ENCODE measurements at regions not wholly inside any gene's neighbourhood (a gene's known extent, or its start where the extent isn't known, plus 50 kb on each side); places are given as distances from the start of the nearest gene placed in this dataset.

DNA sequence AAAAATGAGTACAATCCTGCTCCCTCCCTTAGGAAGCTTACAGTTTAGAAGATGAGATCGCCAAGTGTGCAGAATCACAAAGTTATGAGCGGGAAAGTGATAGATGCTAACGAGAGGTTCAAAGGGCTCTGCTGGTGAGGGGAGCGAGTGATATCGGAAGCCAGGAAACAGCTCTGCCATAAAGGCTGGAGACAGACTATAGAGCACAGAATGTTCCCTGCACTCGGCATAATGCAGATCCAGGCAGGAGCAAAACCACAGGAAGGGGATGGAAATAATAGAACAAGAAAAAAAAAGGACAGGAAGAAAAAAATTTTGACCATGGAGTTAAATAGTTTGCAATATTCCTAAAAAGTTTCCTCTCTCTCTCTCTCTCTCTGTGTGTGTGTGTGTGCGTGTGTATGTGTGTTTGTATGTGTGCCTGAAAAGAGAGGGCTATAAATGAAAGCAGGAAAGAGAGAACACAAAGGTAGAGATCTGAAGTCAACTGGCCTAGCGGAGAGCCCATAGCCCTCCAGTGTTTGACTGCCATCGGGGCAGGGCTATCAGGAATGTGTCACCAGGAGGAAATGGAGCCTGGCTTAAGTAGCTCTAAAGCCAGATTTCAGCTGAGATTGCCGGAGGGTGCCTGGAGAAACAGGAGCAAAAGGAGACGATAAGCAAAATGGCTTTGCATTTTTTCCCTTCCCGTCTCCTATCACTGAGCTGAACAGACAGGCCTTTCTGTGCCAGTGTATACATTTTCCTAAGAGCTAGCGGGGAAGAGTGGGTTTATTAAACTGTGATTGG, 175.8 kb upstream of the LYZL1 start:
- H3K4me2 ChIP-seq (ENCODE audit: low read length), result no peak overlapping the region
- ATAC-seq, result no peak
- H3K9ac ChIP-seq (ENCODE audit: low read length), result no peak overlapping the region
- H2AFZ ChIP-seq (ENCODE audit: low read depth, low read length, poor library complexity, severe bottlenecking), result no peak overlapping the region
- H3K9me2 ChIP-seq (ENCODE audit: insufficient read depth), result no peaks in the 10 kb centered on the region
- H3K36me3 ChIP-seq (ENCODE audit: control insufficient read depth in 1 of 2, insufficient read depth in 2 of 2, low read length in 2 of 2), result no peaks in the 10 kb centered on the region
- BruUV-seq (replicated peaks), result no TSS peak
- no peak overlapping the region for H3K4me3 ChIP-seq (replicated peaks in 1 of 2; ENCODE audit: low read depth in 1 of 2, low read length in 2 of 2)
- intact Hi-C loops (cut with micrococcal nuclease), result no loop called here
- ChIA-PET RAD21 (ENCODE audit: low non-redundant PET in 1 of 2, low total read pairs in 2 of 2, uncharacterized antibody in 2 of 2, unreplicated experiment in 2 of 2) (no interaction called here), POLR2A (no interaction called here), CTCF (no interaction called here)
- TF ChIP-seq ZNF274 (IDR thresholded peaks at IDR 0.05; ENCODE audit: low read depth, low read length) (no peak), CEBPB (IDR thresholded peaks at IDR 0.05; ENCODE audit: low read depth) (no peak), TCF7L2 (IDR thresholded peaks at IDR 0.05; ENCODE audit: borderline replicate concordance, extremely low read depth, insufficient read depth, insufficient read length) (no peak)
- TF ChIP-seq, protein P1, sequence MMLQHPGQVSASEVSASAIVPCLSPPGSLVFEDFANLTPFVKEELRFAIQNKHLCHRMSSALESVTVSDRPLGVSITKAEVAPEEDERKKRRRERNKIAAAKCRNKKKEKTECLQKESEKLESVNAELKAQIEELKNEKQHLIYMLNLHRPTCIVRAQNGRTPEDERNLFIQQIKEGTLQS (IDR thresholded peaks at IDR 0.05), result no peak
- no peaks in the 10 kb centered on the region for H4K20me1 ChIP-seq (ENCODE audit: insufficient read depth)
- H3K9me3 ChIP-seq (ENCODE audit: control insufficient read depth in 1 of 2, insufficient read depth in 1 of 2, low read depth in 1 of 2, low read length in 2 of 2), result no peaks in the 10 kb centered on the region
- no peak overlapping the region for H3K27ac ChIP-seq (ENCODE audit: low read depth, low read length)
- DNase-seq (ENCODE audit: low read depth, low spot score), result no peak
- H3K4me1 ChIP-seq (ENCODE audit: control insufficient read depth in 1 of 2, insufficient read depth in 2 of 2, low read length in 2 of 2), result no peaks in the 10 kb centered on the region
- no peaks in the 10 kb centered on the region for H3K79me2 ChIP-seq (ENCODE audit: insufficient read depth, low read length)
- no peaks in the 10 kb centered on the region for H3K27me3 ChIP-seq (ENCODE audit: insufficient read depth, low read length)

DNA sequence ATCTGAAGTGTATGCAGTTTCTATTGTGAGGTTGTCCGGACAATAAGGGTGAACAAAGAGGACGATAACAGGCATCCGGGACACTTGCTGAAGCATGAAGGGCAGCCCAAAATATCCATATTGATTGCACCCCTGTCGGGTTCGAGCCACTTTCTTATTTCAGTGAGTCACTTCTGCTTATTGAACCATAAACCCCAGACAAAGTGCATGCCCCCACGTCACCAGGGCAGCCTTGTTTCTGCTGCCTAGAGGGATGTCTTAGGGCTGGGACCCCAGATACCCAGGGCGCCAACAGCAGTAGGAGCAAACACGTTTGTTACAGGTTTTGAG, 175.3 kb upstream of the LYZL1 start:
- no peak overlapping the region for H3K4me2 ChIP-seq (ENCODE audit: low read length)
- DNase-seq (ENCODE audit: low read depth, low spot score) (no peak), ATAC-seq (no peak)
- H2AFZ ChIP-seq (ENCODE audit: low read depth, low read length, poor library complexity, severe bottlenecking), result no peak overlapping the region
- no peaks in the 10 kb centered on the region for H3K27me3 ChIP-seq (ENCODE audit: insufficient read depth, low read length)
- BruUV-seq (replicated peaks), result no TSS peak
- no peak for TF ChIP-seq RAD21 (IDR thresholded peaks at IDR 0.05; ENCODE audit: low read depth)
- POLR2A ChIA-PET, result no interaction called here
- H3K9me3 ChIP-seq (ENCODE audit: control insufficient read depth in 1 of 2, insufficient read depth in 1 of 2, low read depth in 1 of 2, low read length in 2 of 2), result no peaks in the 10 kb centered on the region
- H3K36me3 ChIP-seq (ENCODE audit: control insufficient read depth in 1 of 2, insufficient read depth in 2 of 2, low read length in 2 of 2), result no peaks in the 10 kb centered on the region
- H3K9me2 ChIP-seq (ENCODE audit: insufficient read depth), result no peaks in the 10 kb centered on the region
- H3K9ac ChIP-seq (ENCODE audit: low read length), result no peak overlapping the region
- no peak overlapping the region for H3K4me3 ChIP-seq (replicated peaks in 1 of 2; ENCODE audit: low read depth in 1 of 2, low read length in 2 of 2)
- no peaks in the 10 kb centered on the region for H3K79me2 ChIP-seq (ENCODE audit: insufficient read depth, low read length)
- CTCF ChIA-PET, result no interaction called here
- no peak overlapping the region for H3K27ac ChIP-seq (ENCODE audit: low read depth, low read length)
- no peaks in the 10 kb centered on the region for H3K4me1 ChIP-seq (ENCODE audit: control insufficient read depth in 1 of 2, insufficient read depth in 2 of 2, low read length in 2 of 2)
- intact Hi-C loops (cut with micrococcal nuclease), result no loop called here
- RAD21 ChIA-PET (ENCODE audit: low non-redundant PET in 1 of 2, low total read pairs in 2 of 2, uncharacterized antibody in 2 of 2, unreplicated experiment in 2 of 2), result no interaction called here
- H4K20me1 ChIP-seq (ENCODE audit: insufficient read depth), result no peaks in the 10 kb centered on the region

Data from HCT116 (cell line).